GM12878 (cell line): ENCODE measurements at regions not wholly inside any gene's neighbourhood (a gene's known extent, or its start where the extent isn't known, plus 50 kb on each side); places are given as distances from the start of the nearest gene placed in this dataset.

ENCODE experiments used
- ATAC-seq: fragments of 200-7000 bp; cut with Tn5 transposase; 3 replicates; pipeline ENCODE4 v1.9.1; 2020; ENCODE audit warnings: mild to moderate bottlenecking, moderate library complexity
- BruUV-seq: library from RNA; stranded (reverse); fragments of 400-500 nt; replicated peaks from 2 replicates; lab custom pipeline; 2021; lab: Mats Ljungman, UMichigan
- CTCF ChIA-PET: fragments of 300-600 bp; sonication (Branson Sonifier 250); formaldehyde crosslinking; extraction: SDS; loops from one replicate; lab custom pipeline; 2021; ENCODE audit warnings: inconsistent platforms; lab: Yijun Ruan, JAX
- POLR2A ChIA-PET: fragments of 350-600 bp; formaldehyde crosslinking; extraction: SDS; loops from one replicate; lab custom pipeline; 2021; ENCODE audit warnings: inconsistent platforms; lab: Charles Lee
- RAD21 ChIA-PET: fragments of 300-600 bp; sonication (Branson Sonifier 250); formaldehyde crosslinking; loops from one replicate; lab custom pipeline; 2023; ENCODE audit warnings: antibody characterized with exemption; ENCODE audit not compliant: unreplicated experiment; lab: Charles Lee
- SMC1A ChIA-PET: fragments of 300-600 bp; sonication (Branson Sonifier 250); formaldehyde crosslinking; loops from one replicate; lab custom pipeline; 2023; ENCODE audit not compliant: unreplicated experiment, uncharacterized antibody; lab: Charles Lee
- DNase-seq: peaks from one replicate; pipeline ENCODE4 v3.0.0-alpha.2; 2011; ENCODE audit warnings: low read depth, low spot score
- FAIRE-seq: peaks from 3 replicates; lab custom pipeline; 2011; peaks lifted over from hg19 to GRCh38; lab: Jason Lieb, UNC
- H2AFZ ChIP-seq: 2 replicates; pipeline ENCODE4 v1.6.0; 2011; ENCODE audit warnings: low read depth, low read length, control low read depth; ENCODE audit not compliant: control insufficient read depth
- H3K27ac ChIP-seq: 2 replicates; pipeline ENCODE4 v1.5.1; 2011; ENCODE audit warnings: control low read depth; ENCODE audit not compliant: control insufficient read depth, insufficient read depth
- H3K27me3 ChIP-seq, 2 experiments: replicated peaks in 1 of 2; 2 replicates each; pipeline versions ENCODE4 v1.6.0 to v1.6.1; 2011; ENCODE audit warnings: low read length in 1 of 2; ENCODE audit not compliant: control insufficient read depth in 2 of 2, insufficient read depth in 2 of 2
- H3K36me3 ChIP-seq, 2 experiments: 2 replicates each; pipeline ENCODE4 v1.5.1; 2011; ENCODE audit warnings: low read length in 1 of 2; ENCODE audit not compliant: control insufficient read depth in 2 of 2, insufficient read depth in 2 of 2
- H3K4me1 ChIP-seq: 2 replicates; pipeline ENCODE4 v1.6.1; 2011; ENCODE audit warnings: mild to moderate bottlenecking, low read length, moderate library complexity, mixed read lengths; ENCODE audit not compliant: control insufficient read depth, insufficient read depth
- H3K4me2 ChIP-seq: 2 replicates; pipeline ENCODE4 v1.6.0; 2011; ENCODE audit warnings: control low read depth; ENCODE audit not compliant: control insufficient read depth, insufficient read depth
- H3K4me3 ChIP-seq: fragments of 200-600 bp; sonication (generic); 2 replicates; pipeline ENCODE4 v1.5.1; 2016
- H3K79me2 ChIP-seq: 2 replicates; pipeline ENCODE4 v1.6.0; 2011; ENCODE audit warnings: low read length; ENCODE audit not compliant: control insufficient read depth, insufficient read depth
- H3K9ac ChIP-seq: 2 replicates; pipeline ENCODE4 v1.8.0; 2011; ENCODE audit warnings: low read length, control low read depth, mixed read lengths; ENCODE audit not compliant: control insufficient read depth, insufficient read depth
- H3K9me3 ChIP-seq: replicated peaks from 3 replicates; pipeline ENCODE4 v1.5.1; 2011; ENCODE audit warnings: mild to moderate bottlenecking, low read length; ENCODE audit not compliant: control insufficient read depth, insufficient read depth
- H4K20me1 ChIP-seq: 2 replicates; pipeline ENCODE4 v1.6.0; 2011; ENCODE audit not compliant: control insufficient read depth, insufficient read depth
- ATF3 ChIP-seq: IDR thresholded peaks from 2 replicates; pipeline ENCODE4 v1.6.1; 2011; ENCODE audit warnings: low read depth, mild to moderate bottlenecking, low read length, moderate library complexity, borderline replicate concordance; ENCODE audit errors: extremely low read depth
- CHD4 ChIP-seq: fragments of 200-600 bp; sonication (generic); IDR thresholded peaks from 2 replicates; pipeline ENCODE4 v1.6.1; 2016; ENCODE audit warnings: mild to moderate bottlenecking
- EP300 ChIP-seq, 2 experiments: fragments of 150-350 bp in 1 of 2; IDR thresholded peaks; 2 replicates each; pipeline ENCODE4 v1.6.1; 2011 to 2012; ENCODE audit warnings: low read depth in 2 of 2, low read length in 2 of 2, borderline replicate concordance in 1 of 2, improper control_type of control experiment in 1 of 2, inconsistent platforms in 1 of 2; ENCODE audit not compliant: control insufficient read depth in 1 of 2
- IRF5 ChIP-seq: fragments of 450-650 bp; IDR thresholded peaks from 2 replicates; pipeline ENCODE4 v1.6.1; 2017; ENCODE audit warnings: borderline replicate concordance
- KDM1A ChIP-seq: fragments of 200-600 bp; sonication (generic); IDR thresholded peaks from 2 replicates; pipeline ENCODE4 v1.6.1; 2016; ENCODE audit warnings: borderline replicate concordance
- KLF5 ChIP-seq: fragments of 450-650 bp; IDR thresholded peaks from 2 replicates; pipeline ENCODE4 v1.6.1; 2014; ENCODE audit warnings: mild to moderate bottlenecking; ENCODE audit not compliant: partially characterized antibody
- MYC ChIP-seq: IDR thresholded peaks from 2 replicates; pipeline ENCODE4 v1.6.1; 2011; ENCODE audit warnings: mild to moderate bottlenecking, low read length, moderate library complexity, inconsistent platforms; ENCODE audit not compliant: insufficient read depth, insufficient replicate concordance, insufficient read length, severe bottlenecking
- NFXL1 ChIP-seq: fragments of 450-650 bp; IDR thresholded peaks from 2 replicates; pipeline ENCODE4 v1.6.1; 2017; ENCODE audit warnings: antibody characterized with exemption, mild to moderate bottlenecking, borderline replicate concordance
- RAD21 ChIP-seq: IDR thresholded peaks from 2 replicates; pipeline ENCODE4 v1.6.1; 2011; ENCODE audit warnings: mild to moderate bottlenecking, low read depth, low read length, moderate library complexity; ENCODE audit not compliant: insufficient read depth
- RAD51 ChIP-seq: fragments of 450-650 bp; IDR thresholded peaks from 2 replicates; pipeline ENCODE4 v1.6.1; 2016; ENCODE audit warnings: moderate library complexity, mild to moderate bottlenecking, inconsistent platforms
- RELA ChIP-seq: fragments of 450-650 bp; IDR thresholded peaks from 2 replicates; pipeline ENCODE4 v1.8.0; 2014; ENCODE audit warnings: borderline replicate concordance; ENCODE audit not compliant: partially characterized antibody
- SMC3 ChIP-seq: IDR thresholded peaks from 2 replicates; pipeline ENCODE4 v1.6.1; 2011; ENCODE audit warnings: low read length, improper control_type of control experiment, borderline replicate concordance
- WRNIP1 ChIP-seq: IDR thresholded peaks from 2 replicates; pipeline ENCODE4 v1.6.1; 2011; ENCODE audit warnings: low read depth, low read length, improper control_type of control experiment, borderline replicate concordance
- ZZZ3 ChIP-seq: IDR thresholded peaks from 2 replicates; pipeline ENCODE4 v1.6.1; 2011; ENCODE audit warnings: low read depth; ENCODE audit not compliant: control insufficient read depth, insufficient read length
- WGBS: methylation state at CpG from one replicate; pipeline ENCODE4 v1.1.6; 2016; ENCODE audit warnings: low lambda C conversion rate; ENCODE audit not compliant: insufficient replicate concordance, insufficient coverage; ENCODE audit errors: missing lambda C conversion rate; 5-methylcytosine and 5-hydroxymethylcytosine counted together
- in situ Hi-C: fragments of 300-500 bp; cut with MboI; formaldehyde crosslinking; loops from 9 replicates; pipeline ENCODE4 v1.14.3; 2018; ENCODE audit warnings: mixed read lengths
- intact Hi-C: fragments of 100-400 bp; cut with micrococcal nuclease; formaldehyde crosslinking; loops from one replicate; pipeline ENCODE4 v1.14.2; 2022; ENCODE audit not compliant: unreplicated experiment

GRCh38 chr15:69731581-69731980 is 279.0 kb downstream of the RPLP1 start:
- WGBS = 60% methylated on average over 3 of the region's 3 CpGs
- H3K9me3 ChIP-seq = no peaks in the 10 kb centered on the region
- SMC1A ChIA-PET = interaction anchor here (0.9 to 2.6 kb wide), 3 partner anchors 9 to 13 kb away, joined by 3 to 7 read pairs (median 3); no protein-coding TSS in a partner anchor
- no peak overlapping the region for H3K4me3 ChIP-seq
- DNase-seq (no peak), ATAC-seq (no peak), FAIRE-seq (no peak)
- H3K27me3 ChIP-seq = peaks cover 0 to 7% of the 10 kb centered on the region in 2 experiments; a peak in 2 of 4 replicates
- no peak overlapping the region for H3K4me2 ChIP-seq
- no peak overlapping the region for H2AFZ ChIP-seq
- H3K27ac ChIP-seq = no peak overlapping the region
- no peak for TF ChIP-seq EP300 (IDR thresholded peaks at IDR 0.05; ENCODE audit: borderline replicate concordance in 1 of 2, control insufficient read depth in 1 of 2, low read depth in 2 of 2, low read length in 2 of 2)
- TF ChIP-seq SMC3 = no peak
- TF ChIP-seq RELA = no peak
- no peak for TF ChIP-seq RAD51
- TF ChIP-seq ATF3 = no peak
- no peak for TF ChIP-seq ZZZ3
- TF ChIP-seq CHD4 = no peak
- TF ChIP-seq KLF5 = no peak
- no peak for TF ChIP-seq IRF5
- no peak for TF ChIP-seq NFXL1
- no peak for TF ChIP-seq RAD21
- TF ChIP-seq KDM1A = no peak
- TF ChIP-seq MYC = no peak
- TF ChIP-seq WRNIP1 = no peak
- POLR2A ChIA-PET = interaction anchor here (0.7 kb wide), 1 partner anchor 1963 kb away, joined by 3 read pairs; no protein-coding TSS in a partner anchor
- RAD21 ChIA-PET = no interaction called here
- intact Hi-C loops (no loop called here), in situ Hi-C loops (no loop called here)
- no peaks in the 10 kb centered on the region for H3K36me3 ChIP-seq
- H4K20me1 ChIP-seq = no peaks in the 10 kb centered on the region
- no peak overlapping the region for H3K9ac ChIP-seq
- no TSS peak for BruUV-seq
- CTCF ChIA-PET = interaction anchor here (0.7 to 1.6 kb wide), 6 partner anchors 8 to 750 kb away, joined by 3 to 5 read pairs (median 3); no protein-coding TSS in a partner anchor
- H3K4me1 ChIP-seq = peaks cover under 1% of the 10 kb centered on the region; the same call in 1 of the 2 replicates
- no peaks in the 10 kb centered on the region for H3K79me2 ChIP-seq
